ENCODE measurements at regions not wholly inside any gene's neighbourhood (a gene's known extent, or its start where the extent isn't known, plus 50 kb on each side); places are given as distances from the start of the nearest gene placed in this dataset.

- no peak for TF ChIP-seq CHD2 (IDR thresholded peaks at IDR 0.05; ENCODE audit: borderline replicate concordance, low read depth, low read length)
- no peak for TF ChIP-seq KLF5 (IDR thresholded peaks at IDR 0.05; ENCODE audit: partially characterized antibody)
- TF ChIP-seq STAT1 (conservative IDR thresholded peaks at IDR 0.05): no peak
- TF ChIP-seq NR2F1 (conservative IDR thresholded peaks at IDR 0.05): no peak
- no peak for TF ChIP-seq MAX (IDR thresholded peaks at IDR 0.05; ENCODE audit: low read depth, low read length)
- no peak for TF ChIP-seq PAX5 (IDR thresholded peaks at IDR 0.05; ENCODE audit: borderline replicate concordance, low read depth, low read length)
- no peak for TF ChIP-seq MTA2 (IDR thresholded peaks at IDR 0.05; ENCODE audit: low read depth)
- TF ChIP-seq CHD1 (IDR thresholded peaks at IDR 0.05; ENCODE audit: low read depth, low read length): no peak
- TF ChIP-seq, protein P1, sequence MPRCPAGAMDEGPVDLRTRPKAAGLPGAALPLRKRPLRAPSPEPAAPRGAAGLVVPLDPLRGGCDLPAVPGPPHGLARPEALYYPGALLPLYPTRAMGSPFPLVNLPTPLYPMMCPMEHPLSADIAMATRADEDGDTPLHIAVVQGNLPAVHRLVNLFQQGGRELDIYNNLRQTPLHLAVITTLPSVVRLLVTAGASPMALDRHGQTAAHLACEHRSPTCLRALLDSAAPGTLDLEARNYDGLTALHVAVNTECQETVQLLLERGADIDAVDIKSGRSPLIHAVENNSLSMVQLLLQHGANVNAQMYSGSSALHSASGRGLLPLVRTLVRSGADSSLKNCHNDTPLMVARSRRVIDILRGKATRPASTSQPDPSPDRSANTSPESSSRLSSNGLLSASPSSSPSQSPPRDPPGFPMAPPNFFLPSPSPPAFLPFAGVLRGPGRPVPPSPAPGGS (IDR thresholded peaks at IDR 0.05; ENCODE audit: borderline replicate concordance, insufficient read depth, low read depth, low read length, poor library complexity, severe bottlenecking): no peak
- TF ChIP-seq CBX5 (IDR thresholded peaks at IDR 0.05; ENCODE audit: low read depth): no peak
- no peak for TF ChIP-seq USF2 (IDR thresholded peaks at IDR 0.05; ENCODE audit: borderline replicate concordance, low read depth, low read length)
- no peak for TF ChIP-seq SMARCA5 (IDR thresholded peaks at IDR 0.05)
Measured at GRCh38 chr7:41889040-41889439, 186.2 kb upstream of the INHBA start (continued).
